CD4-positive, alpha-beta T cell (primary cell): ENCODE measurements at regions not wholly inside any gene's neighbourhood (a gene's known extent, or its start where the extent isn't known, plus 50 kb on each side); places are given as distances from the start of the nearest gene placed in this dataset.

Experiments
- ATAC-seq: fragments of 200-7000 bp; cut with Tn5 transposase; one replicate; pipeline ENCODE4 v1.10.0; 2022; ENCODE audit warnings: mild to moderate bottlenecking; ENCODE audit not compliant: poor library complexity
- CTCF ChIA-PET: fragments of 350-600 bp; sonication (Branson Sonifier 250); formaldehyde crosslinking; loops from one replicate; lab custom pipeline; 2021; ENCODE audit warnings: antibody characterized with exemption, inconsistent platforms; lab: Charles Lee
- POLR2A ChIA-PET: fragments of 350-600 bp; sonication (Branson Sonifier 250); formaldehyde crosslinking; loops from one replicate; lab custom pipeline; 2021; ENCODE audit warnings: antibody characterized with exemption, inconsistent platforms; lab: Charles Lee
- DNase-seq, 14 experiments: peaks; one replicate each; pipeline ENCODE4 v3.0.0-alpha.2; 2013 to 2020; ENCODE audit warnings: mixed read lengths in 2 of 14
- H3K27ac ChIP-seq, 2 donors: one replicate each; pipeline versions ENCODE4 v1.5.1 to v1.7.0; 2013; ENCODE audit warnings: low read length in 2 of 2, low read depth in 1 of 2, mild to moderate bottlenecking in 1 of 2
- H3K27me3 ChIP-seq, 2 experiments: 1 replicate in 1 of 2; 2 replicates in 1 of 2; pipeline versions ENCODE4 v1.6.1 to v1.7.0; 2013; ENCODE audit warnings: low read length in 2 of 2, control low read depth in 1 of 2, mild to moderate bottlenecking in 1 of 2, moderate library complexity in 1 of 2; ENCODE audit not compliant: insufficient read depth in 2 of 2, control insufficient read depth in 1 of 2
- H3K36me3 ChIP-seq: one replicate; pipeline ENCODE4 v1.6.1; 2013; ENCODE audit warnings: low read length, control low read depth; ENCODE audit not compliant: insufficient read depth
- H3K4me1 ChIP-seq: one replicate; pipeline ENCODE4 v1.6.1; 2013; ENCODE audit warnings: low read length, control low read depth; ENCODE audit not compliant: insufficient read depth
- H3K4me3 ChIP-seq: one replicate; pipeline ENCODE4 v1.5.1; 2013; ENCODE audit warnings: mild to moderate bottlenecking, low read length, moderate library complexity
- H3K9me3 ChIP-seq, 2 experiments: 1 replicate in 1 of 2; 2 replicates in 1 of 2; pipeline versions ENCODE4 v1.6.1 to v1.7.0; 2013; ENCODE audit warnings: low read length in 2 of 2, mild to moderate bottlenecking in 2 of 2, control low read depth in 1 of 2, moderate library complexity in 1 of 2; ENCODE audit not compliant: control insufficient read depth in 1 of 2, insufficient read depth in 1 of 2
- H3K27ac Mint-ChIP-seq: one replicate; pipeline ENCODE4 v1.8.0; 2020; ENCODE audit warnings: mixed read lengths
- H3K27me3 Mint-ChIP-seq: one replicate; pipeline ENCODE4 v1.8.0; 2021; ENCODE audit warnings: mixed read lengths
- H3K36me3 Mint-ChIP-seq: one replicate; pipeline ENCODE4 v1.8.0; 2021; ENCODE audit warnings: low read depth, mixed read lengths
- H3K4me1 Mint-ChIP-seq: one replicate; pipeline ENCODE4 v1.8.0; 2021; ENCODE audit warnings: low read depth, mixed read lengths
- H3K4me3 Mint-ChIP-seq: one replicate; pipeline ENCODE4 v1.8.0; 2020; ENCODE audit warnings: mild to moderate bottlenecking, mixed read lengths
- H3K9me3 Mint-ChIP-seq: one replicate; pipeline ENCODE4 v1.8.0; 2020; ENCODE audit warnings: mixed read lengths
- intact Hi-C, 2 experiments: fragments of 100-400 bp; cut with DNase I in 1 of 2; cut with micrococcal nuclease in 1 of 2; formaldehyde crosslinking; loops; one replicate each; pipeline versions ENCODE4 v1.15.1 to v1.9.0; 2023 to 2025; cut with DNase I, micrococcal nuclease
- TF ChIP-seq, protein P1 (sequence below): fragments of 200-600 bp; IDR thresholded peaks from one replicate; pipeline ENCODE4 v1.8.0; 2022; ENCODE audit warnings: antibody characterized with exemption, mild to moderate bottlenecking

DNA sequence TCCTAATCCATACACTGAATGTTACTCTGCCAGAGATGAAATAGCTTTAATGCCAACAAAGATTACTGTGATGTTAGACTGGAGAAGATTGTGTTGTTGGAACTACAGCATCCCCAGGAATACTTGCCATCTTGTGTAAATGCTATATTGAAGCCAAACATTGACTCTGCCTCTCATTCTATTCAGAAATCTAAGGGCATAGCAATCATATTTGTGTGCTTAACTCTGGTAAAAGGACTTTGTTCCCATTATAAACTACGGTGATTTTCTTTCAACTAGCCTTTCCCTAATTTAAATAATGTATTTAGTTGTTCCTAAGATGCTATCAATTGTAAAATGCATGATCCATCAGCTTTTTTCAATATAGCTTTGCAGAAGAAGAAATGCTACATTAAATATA is 498.4 kb upstream of the LRRN3 start:
- intact Hi-C loops: loop anchor here in 1 of 2 experiments (5.0 to 10.0 kb wide), 2 partner anchors 962 to 1140 kb away; no protein-coding TSS in a partner anchor
- no peak overlapping the region for H3K4me3 Mint-ChIP-seq
- Histone ChIP-seq H3K4me3 (no peak overlapping the region), H3K36me3 (no peaks in the 10 kb centered on the region), H3K27ac (no peak overlapping the region), H3K9me3 (no peaks in the 10 kb centered on the region), H3K27me3 (no peaks in the 10 kb centered on the region), H3K4me1 (no peaks in the 10 kb centered on the region)
- no peaks in the 10 kb centered on the region for H3K4me1 Mint-ChIP-seq
- ChIA-PET CTCF (no interaction called here), POLR2A (no interaction called here)
- no peak for DNase-seq
- no peaks in the 10 kb centered on the region for H3K9me3 Mint-ChIP-seq
- ATAC-seq: no peak
- TF ChIP-seq, protein P1, sequence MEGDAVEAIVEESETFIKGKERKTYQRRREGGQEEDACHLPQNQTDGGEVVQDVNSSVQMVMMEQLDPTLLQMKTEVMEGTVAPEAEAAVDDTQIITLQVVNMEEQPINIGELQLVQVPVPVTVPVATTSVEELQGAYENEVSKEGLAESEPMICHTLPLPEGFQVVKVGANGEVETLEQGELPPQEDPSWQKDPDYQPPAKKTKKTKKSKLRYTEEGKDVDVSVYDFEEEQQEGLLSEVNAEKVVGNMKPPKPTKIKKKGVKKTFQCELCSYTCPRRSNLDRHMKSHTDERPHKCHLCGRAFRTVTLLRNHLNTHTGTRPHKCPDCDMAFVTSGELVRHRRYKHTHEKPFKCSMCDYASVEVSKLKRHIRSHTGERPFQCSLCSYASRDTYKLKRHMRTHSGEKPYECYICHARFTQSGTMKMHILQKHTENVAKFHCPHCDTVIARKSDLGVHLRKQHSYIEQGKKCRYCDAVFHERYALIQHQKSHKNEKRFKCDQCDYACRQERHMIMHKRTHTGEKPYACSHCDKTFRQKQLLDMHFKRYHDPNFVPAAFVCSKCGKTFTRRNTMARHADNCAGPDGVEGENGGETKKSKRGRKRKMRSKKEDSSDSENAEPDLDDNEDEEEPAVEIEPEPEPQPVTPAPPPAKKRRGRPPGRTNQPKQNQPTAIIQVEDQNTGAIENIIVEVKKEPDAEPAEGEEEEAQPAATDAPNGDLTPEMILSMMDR: no peak
- no peaks in the 10 kb centered on the region for H3K36me3 Mint-ChIP-seq
- no peaks in the 10 kb centered on the region for H3K27me3 Mint-ChIP-seq
- H3K27ac Mint-ChIP-seq: no peak overlapping the region

DNA sequence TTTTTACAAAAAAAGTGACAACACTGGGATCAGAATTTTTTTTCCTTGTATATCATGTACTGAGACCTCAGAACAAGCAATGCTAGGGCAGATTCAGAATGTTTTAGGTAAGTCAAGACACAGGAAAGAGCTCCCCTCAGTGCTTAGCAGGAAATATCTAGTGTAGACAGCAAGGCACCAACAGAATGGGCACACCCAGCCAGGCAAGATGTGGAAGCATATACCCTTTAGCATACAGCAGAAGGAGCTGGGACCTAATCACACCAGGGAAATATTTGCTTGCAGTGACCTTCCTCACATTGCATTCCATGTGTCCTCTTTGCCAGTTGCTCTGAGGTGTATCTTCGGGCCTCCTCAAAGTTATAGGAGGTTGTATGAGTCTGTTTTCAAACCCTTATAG is 497.6 kb upstream of the LRRN3 start:
- intact Hi-C loops: loop anchor here in 1 of 2 experiments (5.0 to 10.0 kb wide), 2 partner anchors 961 to 1139 kb away; no protein-coding TSS in a partner anchor
- DNase-seq (no peak), ATAC-seq (no peak)
- Histone ChIP-seq H3K27me3 (no peaks in the 10 kb centered on the region), H3K4me3 (no peak overlapping the region), H3K36me3 (no peaks in the 10 kb centered on the region), H3K27ac (no peak overlapping the region), H3K9me3 (no peaks in the 10 kb centered on the region), H3K4me1 (no peaks in the 10 kb centered on the region)
- Mint-ChIP-seq H3K27me3 (no peaks in the 10 kb centered on the region), H3K9me3 (no peaks in the 10 kb centered on the region), H3K4me1 (no peaks in the 10 kb centered on the region), H3K4me3 (no peak overlapping the region), H3K36me3 (no peaks in the 10 kb centered on the region), H3K27ac (no peak overlapping the region)
- ChIA-PET CTCF (no interaction called here), POLR2A (no interaction called here)
- TF ChIP-seq, protein P1: no peak

DNA sequence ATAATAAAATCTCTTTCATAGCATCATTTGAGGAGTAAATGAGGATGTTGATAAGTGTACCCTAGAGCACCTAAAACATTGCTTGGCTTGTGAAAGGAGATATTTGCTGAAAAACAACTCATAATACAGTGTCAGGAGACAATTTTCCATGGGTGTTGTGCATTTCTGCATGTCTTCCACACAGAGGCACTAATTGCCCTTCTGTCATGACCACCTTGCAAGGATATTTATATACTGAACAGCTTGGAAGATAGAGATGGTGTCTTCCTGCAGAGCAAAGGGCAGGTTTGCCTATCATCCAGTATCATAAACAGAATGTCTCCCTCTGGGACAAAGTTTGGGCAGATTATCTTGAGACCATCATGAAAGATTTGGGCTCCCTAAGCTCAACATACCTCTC is 495.2 kb upstream of the LRRN3 start:
- H3K4me3 Mint-ChIP-seq: no peak overlapping the region
- H3K27ac ChIP-seq: no peak overlapping the region
- no peaks in the 10 kb centered on the region for H3K9me3 ChIP-seq
- TF ChIP-seq, protein P1: no peak
- H3K4me1 Mint-ChIP-seq: no peaks in the 10 kb centered on the region
- no peaks in the 10 kb centered on the region for H3K27me3 Mint-ChIP-seq
- no peaks in the 10 kb centered on the region for H3K4me1 ChIP-seq
- no peaks in the 10 kb centered on the region for H3K27me3 ChIP-seq
- intact Hi-C loops: loop anchor here (1.0 to 10.0 kb wide), 3 partner anchors 503 to 959 kb away; no protein-coding TSS in a partner anchor
- H3K4me3 ChIP-seq: no peak overlapping the region
- ChIA-PET CTCF (interaction anchor here (1.0 to 1.2 kb wide), 2 partner anchors 9 to 503 kb away, joined by 3 to 4 read pairs; no protein-coding TSS in a partner anchor), POLR2A (interaction anchor here (1.1 to 1.7 kb wide), 3 partner anchors 488 to 503 kb away, joined by 3 to 14 read pairs (median 5); no protein-coding TSS in a partner anchor)
- DNase-seq (peak in 2 of 14 experiments; percentile 17 to 19), ATAC-seq (no peak)
- no peaks in the 10 kb centered on the region for H3K36me3 Mint-ChIP-seq
- H3K9me3 Mint-ChIP-seq: no peaks in the 10 kb centered on the region
- H3K36me3 ChIP-seq: no peaks in the 10 kb centered on the region
- no peak overlapping the region for H3K27ac Mint-ChIP-seq
